ENCODE measurements at regions not wholly inside any gene's neighbourhood (a gene's known extent, or its start where the extent isn't known, plus 50 kb on each side); places are given as distances from the start of the nearest gene placed in this dataset.

DNA sequence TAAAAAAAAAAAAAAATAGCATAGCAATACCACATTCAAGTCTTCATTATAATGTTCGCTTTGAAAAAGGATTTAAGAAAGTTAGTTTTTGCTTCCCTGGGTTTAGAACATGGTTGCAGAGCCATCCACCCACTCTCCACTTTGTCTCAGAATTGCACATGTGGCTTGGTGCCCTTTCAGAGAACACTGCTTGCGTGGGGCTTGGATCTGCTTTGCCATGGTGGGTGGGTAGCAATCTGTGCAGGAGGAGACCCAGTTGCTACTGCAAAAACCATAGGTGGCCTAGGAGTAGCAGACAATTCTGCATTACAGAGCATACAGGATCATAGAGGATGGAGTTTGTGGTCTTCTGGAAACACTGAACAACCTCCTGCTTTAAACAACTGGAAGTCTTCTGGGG is 421.4 kb upstream of the CELF2 start:
- DNase-seq (no peak), ATAC-seq (no peak)
- Mint-ChIP-seq H3K36me3 (ENCODE audit: low read depth) (no peaks in the 10 kb centered on the region), H3K4me1 (ENCODE audit: low read depth) (no peaks in the 10 kb centered on the region), H3K27me3 (peaks cover 5% of the 10 kb centered on the region), H3K4me3 (no peak overlapping the region), H3K9me3 (no peaks in the 10 kb centered on the region), H3K27ac (no peak overlapping the region)
- intact Hi-C loops (cut with micrococcal nuclease) = no loop called here
- TF ChIP-seq CTCF (IDR thresholded peaks at IDR 0.05) = no peak
- CTCF ChIA-PET = no interaction called here
- POLR2A ChIA-PET = no interaction called here

DNA sequence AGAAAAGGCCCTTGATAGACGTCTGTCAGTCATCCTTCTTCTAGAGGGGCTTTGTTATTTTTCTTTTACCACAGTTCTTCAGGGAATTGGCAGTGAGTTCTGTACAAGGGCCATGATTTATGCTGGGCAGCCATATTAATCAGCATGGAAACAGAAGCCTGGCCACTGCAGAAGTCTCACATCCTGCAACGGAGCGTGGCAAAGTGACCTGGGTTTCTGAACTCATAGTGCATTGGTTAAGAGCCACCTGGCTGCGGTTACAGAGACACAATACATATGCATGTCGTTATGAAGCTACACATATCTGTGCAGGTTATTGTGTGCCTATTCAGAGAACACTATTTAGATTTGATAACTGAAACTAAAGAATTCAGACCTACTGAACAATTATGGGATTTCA is 419.4 kb upstream of the CELF2 start:
- intact Hi-C loops (cut with micrococcal nuclease) = no loop called here
- POLR2A ChIA-PET = no interaction called here
- ATAC-seq (no peak), DNase-seq (no peak)
- CTCF ChIA-PET = interaction anchor here (0.6 kb wide), 1 partner anchor 1267 kb away, joined by 3 read pairs; no protein-coding TSS in a partner anchor
- Mint-ChIP-seq H3K36me3 (ENCODE audit: low read depth) (no peaks in the 10 kb centered on the region), H3K4me3 (no peak overlapping the region), H3K27me3 (peaks cover 2% of the 10 kb centered on the region), H3K27ac (no peak overlapping the region), H3K9me3 (no peaks in the 10 kb centered on the region), H3K4me1 (ENCODE audit: low read depth) (no peaks in the 10 kb centered on the region)
- no peak for TF ChIP-seq CTCF (IDR thresholded peaks at IDR 0.05)

- no peak overlapping the region for H3K4me3 Mint-ChIP-seq
- H3K36me3 Mint-ChIP-seq (ENCODE audit: low read depth) = no peaks in the 10 kb centered on the region
- no peak overlapping the region for H3K27ac Mint-ChIP-seq
- H3K9me3 Mint-ChIP-seq = peaks cover 2% of the 10 kb centered on the region
- ATAC-seq (no peak), DNase-seq (no peak)
- ChIA-PET POLR2A (no interaction called here), CTCF (no interaction called here)
- H3K27me3 Mint-ChIP-seq = no peaks in the 10 kb centered on the region
- no peak for TF ChIP-seq CTCF (IDR thresholded peaks at IDR 0.05)
- intact Hi-C loops (cut with micrococcal nuclease) = no loop called here
- H3K4me1 Mint-ChIP-seq (ENCODE audit: low read depth) = no peaks in the 10 kb centered on the region
Observed at GRCh38 chr10:10600004-10600403, 417.7 kb upstream of the CELF2 start.

DNA sequence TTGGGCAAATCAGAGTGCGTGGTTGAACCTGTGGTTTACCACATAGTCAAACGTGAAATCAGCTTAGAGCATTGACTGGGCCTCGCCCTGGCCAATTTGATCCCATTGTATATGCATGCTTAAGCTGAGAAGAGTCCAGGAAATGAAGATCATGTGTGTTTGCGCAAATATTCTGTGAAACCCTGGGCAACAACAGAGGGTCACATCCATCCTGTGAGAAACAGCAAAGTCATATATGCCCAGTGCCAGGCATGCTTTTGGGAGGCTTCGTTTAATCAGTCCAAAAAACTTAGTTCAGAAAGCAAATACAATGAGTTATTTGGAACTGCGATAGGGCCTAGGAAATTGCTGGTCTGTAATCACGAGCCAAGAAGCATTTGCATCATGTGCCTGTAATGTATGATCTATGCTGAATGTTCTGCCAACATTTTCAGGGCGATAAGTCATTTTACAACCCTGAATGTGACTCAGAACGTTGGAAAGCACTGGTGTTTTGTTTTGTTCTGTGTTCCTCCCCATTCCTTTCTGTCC is 412.1 kb upstream of the CELF2 start:
- Mint-ChIP-seq H3K4me1 (ENCODE audit: low read depth) (no peaks in the 10 kb centered on the region), H3K9me3 (peaks cover 4% of the 10 kb centered on the region), H3K27me3 (no peaks in the 10 kb centered on the region), H3K4me3 (no peak overlapping the region), H3K27ac (no peak overlapping the region), H3K36me3 (ENCODE audit: low read depth) (no peaks in the 10 kb centered on the region)
- no peak for DNase-seq
- no peak for ATAC-seq
- ChIA-PET CTCF (no interaction called here), POLR2A (no interaction called here)
- intact Hi-C loops (cut with micrococcal nuclease) = no loop called here
- no peak for TF ChIP-seq CTCF (IDR thresholded peaks at IDR 0.05)

DNA sequence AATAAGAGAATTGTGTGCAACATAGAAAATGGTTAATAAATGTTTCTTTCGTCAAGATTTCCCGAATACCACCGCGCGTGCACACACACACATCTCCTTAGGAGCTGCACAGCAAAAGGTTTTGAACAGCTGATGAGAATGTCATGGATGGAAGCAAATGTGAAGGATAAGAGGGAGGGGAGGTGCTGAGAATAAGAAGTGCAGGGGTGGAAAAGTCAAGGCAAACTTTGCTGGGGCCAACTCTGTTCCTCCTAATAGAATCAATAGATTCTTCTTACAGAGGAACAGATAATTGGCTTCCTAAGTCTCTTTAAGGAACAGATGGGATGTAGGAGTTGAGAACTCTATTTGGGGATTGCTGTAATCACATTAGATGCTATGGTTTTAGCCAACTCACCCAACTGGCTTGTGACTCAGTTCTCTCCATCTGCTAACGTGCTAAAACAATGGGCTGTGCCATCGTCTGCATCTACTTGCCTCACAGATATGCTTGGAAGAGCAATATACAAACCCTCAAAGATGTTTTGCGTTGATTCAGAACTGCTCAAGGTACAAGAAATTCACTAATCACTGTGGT is 408.2 kb upstream of the CELF2 start:
- no peak for TF ChIP-seq CTCF (IDR thresholded peaks at IDR 0.05)
- CTCF ChIA-PET = no interaction called here
- Mint-ChIP-seq H3K9me3 (peaks cover 4% of the 10 kb centered on the region), H3K27me3 (no peaks in the 10 kb centered on the region), H3K36me3 (ENCODE audit: low read depth) (no peaks in the 10 kb centered on the region), H3K4me1 (ENCODE audit: low read depth) (no peaks in the 10 kb centered on the region), H3K27ac (no peak overlapping the region), H3K4me3 (no peak overlapping the region)
- no peak for ATAC-seq
- POLR2A ChIA-PET = no interaction called here
- intact Hi-C loops (cut with micrococcal nuclease) = no loop called here
- DNase-seq = no peak

Measured in activated CD8-positive, alpha-beta T cell treated with anti-CD3 and anti-CD28 coated beads for 36 hours (primary cell).